ENCODE measurements at regions not wholly inside any gene's neighbourhood (a gene's known extent, or its start where the extent isn't known, plus 50 kb on each side); places are given as distances from the start of the nearest gene placed in this dataset.

DNA sequence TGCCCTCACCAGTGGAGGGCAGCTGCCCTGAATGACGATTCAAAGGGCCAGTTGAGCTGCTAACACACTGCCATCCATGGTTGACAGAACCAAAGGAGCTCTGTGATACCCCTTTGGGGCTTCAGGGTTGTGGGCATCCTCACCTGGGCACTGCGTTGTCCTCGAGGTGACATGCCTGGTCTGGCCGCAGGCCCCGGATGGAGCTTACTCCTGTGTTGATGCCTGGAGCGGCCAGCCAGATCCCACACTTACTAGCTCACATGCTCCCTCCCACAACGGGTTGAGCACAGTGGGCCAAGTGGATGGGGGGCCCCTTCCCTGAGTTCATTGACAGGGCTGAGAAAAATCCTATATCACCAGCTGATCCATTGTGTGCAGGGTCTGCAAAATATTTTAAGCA, 898.9 kb downstream of the TAF11L14 start:
- Histone ChIP-seq H3K27me3 (ENCODE audit: control insufficient read depth, insufficient read depth, low read length) (no peaks in the 10 kb centered on the region), H3K9me3 (ENCODE audit: control insufficient read depth, insufficient read depth, low read length) (peaks cover 6% of the 10 kb centered on the region), H3K9ac (ENCODE audit: low read depth, low read length) (no peak overlapping the region), H3K4ac (ENCODE audit: low read depth, low read length) (no peak overlapping the region), H3K14ac (replicated peaks; ENCODE audit: low read depth, low read length) (no peak overlapping the region), H3K4me3 (ENCODE audit: insufficient read depth, low read depth, low read length) (no peak overlapping the region), H4K8ac (ENCODE audit: low read depth in 2 of 2, low read length in 2 of 2) (no peak overlapping the region), H2AK5ac (ENCODE audit: low read depth, low read length) (no peak overlapping the region), H2BK5ac (ENCODE audit: low read depth, low read length, poor library complexity, severe bottlenecking) (no peak overlapping the region), H3K27ac (ENCODE audit: insufficient read depth, low read length) (no peak overlapping the region), H3K56ac (ENCODE audit: extremely low read depth, insufficient read depth, low read length) (no peak overlapping the region), H2AK9ac (replicated peaks; ENCODE audit: low read depth, low read length, poor library complexity) (no peak overlapping the region), H2AFZ (replicated peaks; ENCODE audit: low read length, poor library complexity) (no peak overlapping the region), H3K9me1 (ENCODE audit: insufficient read depth, low read length) (no peaks in the 10 kb centered on the region), H4K20me1 (ENCODE audit: insufficient read depth, low read length) (no peaks in the 10 kb centered on the region), H3K23ac (ENCODE audit: low read depth, low read length) (no peak overlapping the region), H3K36me3 (ENCODE audit: control insufficient read depth, insufficient read depth, low read length) (no peaks in the 10 kb centered on the region), H4K5ac (ENCODE audit: low read depth, low read length) (no peak overlapping the region), H3K4me2 (ENCODE audit: low read depth, low read length) (no peak overlapping the region), H4K91ac (ENCODE audit: insufficient read depth, low read depth, low read length) (no peak overlapping the region), H3K4me1 (ENCODE audit: control insufficient read depth, insufficient read depth, low read length) (no peaks in the 10 kb centered on the region), H2BK20ac (ENCODE audit: low read depth, low read length) (no peak overlapping the region), H2BK15ac (ENCODE audit: low read depth, low read length) (no peak overlapping the region), H3K18ac (ENCODE audit: low read depth, low read length) (no peak overlapping the region), H2BK120ac (ENCODE audit: low read depth, low read length) (no peak overlapping the region), H3K79me1 (ENCODE audit: low read depth in 1 of 2, low read length in 2 of 2) (no peaks in the 10 kb centered on the region)
- ChIA-PET CTCF (no interaction called here), POLR2A (ENCODE audit: unreplicated experiment) (no interaction called here)
- TF ChIP-seq MAFK (IDR thresholded peaks at IDR 0.05; ENCODE audit: low read depth, low read length) (no peak), CHD1 (IDR thresholded peaks at IDR 0.05; ENCODE audit: low read depth, low read length) (no peak), MXI1 (IDR thresholded peaks at IDR 0.05; ENCODE audit: borderline replicate concordance, low read depth, low read length) (no peak), ELK1 (IDR thresholded peaks at IDR 0.05; ENCODE audit: borderline replicate concordance, low read depth, low read length) (no peak), RCOR1 (IDR thresholded peaks at IDR 0.05; ENCODE audit: insufficient replicate concordance, low read length) (no peak), POLR2A (IDR thresholded peaks at IDR 0.05; ENCODE audit: low read depth, low read length) (no peak), NFE2L2 (IDR thresholded peaks at IDR 0.05; ENCODE audit: low read depth, low read length) (no peak), RFX5 (IDR thresholded peaks at IDR 0.05; ENCODE audit: low read depth, low read length) (no peak), RAD21 (IDR thresholded peaks at IDR 0.05; ENCODE audit: low read length) (no peak), MAZ (IDR thresholded peaks at IDR 0.05; ENCODE audit: borderline replicate concordance, low read depth, low read length) (no peak), SMC3 (IDR thresholded peaks at IDR 0.05; ENCODE audit: low read depth, low read length) (no peak), CEBPB (IDR thresholded peaks at IDR 0.05; ENCODE audit: low read depth, low read length) (no peak)
- TF ChIP-seq, protein P1, sequence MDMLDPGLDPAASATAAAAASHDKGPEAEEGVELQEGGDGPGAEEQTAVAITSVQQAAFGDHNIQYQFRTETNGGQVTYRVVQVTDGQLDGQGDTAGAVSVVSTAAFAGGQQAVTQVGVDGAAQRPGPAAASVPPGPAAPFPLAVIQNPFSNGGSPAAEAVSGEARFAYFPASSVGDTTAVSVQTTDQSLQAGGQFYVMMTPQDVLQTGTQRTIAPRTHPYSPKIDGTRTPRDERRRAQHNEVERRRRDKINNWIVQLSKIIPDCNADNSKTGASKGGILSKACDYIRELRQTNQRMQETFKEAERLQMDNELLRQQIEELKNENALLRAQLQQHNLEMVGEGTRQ (IDR thresholded peaks at IDR 0.05; ENCODE audit: low read depth, low read length): no peak
- WGBS, 2 experiments (ENCODE audit: extremely low coverage in 2 of 2, insufficient read length in 1 of 2): 0% methylated on average over 1 of the region's 7 CpGs; no CpG with 5 or more reads in 1 of the 2 experiments
- in situ Hi-C loops (cut with MboI; ENCODE audit: low sequenced_read_pairs): no loop called here
- ATAC-seq (ENCODE audit: low read depth) (no peak), DNase-seq (no peak)
- intact Hi-C loops (cut with micrococcal nuclease): no loop called here
- dilution Hi-C loops (cut with HindIII; ENCODE audit: low sequenced_read_pairs, unreplicated experiment): no loop called here
- BruUV-seq (replicated peaks): no TSS peak

Data from IMR-90 (cell line).